ENCODE measurements at regions not wholly inside any gene's neighbourhood (a gene's known extent, or its start where the extent isn't known, plus 50 kb on each side); places are given as distances from the start of the nearest gene placed in this dataset.
"Not testable (repeated sequence)": the region's sequence is repeated elsewhere in the genome, so short reads cannot be mapped to it uniquely, and the experiment has no call there.

DNA sequence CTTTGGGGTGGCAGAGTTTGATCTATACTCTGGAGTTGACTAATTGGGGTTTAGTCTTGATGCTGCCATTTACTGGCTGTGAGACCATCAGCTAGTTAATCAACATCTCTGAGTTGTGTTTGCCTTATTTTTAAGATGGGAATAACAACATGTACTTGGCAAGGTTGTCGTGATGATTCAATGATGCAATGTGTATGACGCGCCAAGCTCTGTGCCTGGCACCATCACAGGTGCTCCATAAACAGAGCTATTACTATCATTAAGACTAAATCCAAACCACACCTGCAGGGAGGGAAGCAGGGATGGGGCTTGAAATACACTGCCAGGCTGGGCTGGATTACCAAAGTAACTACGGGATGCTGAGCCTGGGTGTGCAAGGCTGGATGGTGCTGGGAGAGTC lies 60.1 kb upstream of the E2F3 start:
- DNase-seq (ENCODE audit: low spot score), result no peak

DNA sequence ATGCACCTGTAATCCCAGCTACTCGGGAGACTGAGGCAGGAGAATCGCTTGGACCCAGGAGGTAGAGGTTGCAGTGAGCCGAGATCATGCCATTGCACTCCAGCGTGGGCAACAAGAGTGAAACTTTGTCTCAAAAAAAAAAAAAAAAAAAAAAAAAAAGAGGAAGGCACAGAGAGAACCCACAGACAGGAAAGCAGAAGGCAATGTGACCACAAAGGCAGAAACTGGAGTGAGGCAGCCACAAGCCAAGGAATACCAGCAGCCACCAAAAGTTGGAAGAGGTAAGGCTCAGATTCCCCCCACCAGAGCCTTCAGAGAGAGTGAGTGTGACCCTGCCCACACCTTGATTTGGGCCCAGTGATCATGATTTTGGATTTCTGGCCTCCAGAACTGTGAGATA lies 54.7 kb upstream of the E2F3 start:
- DNase-seq (ENCODE audit: low spot score), result not testable (repeated sequence)

DNA sequence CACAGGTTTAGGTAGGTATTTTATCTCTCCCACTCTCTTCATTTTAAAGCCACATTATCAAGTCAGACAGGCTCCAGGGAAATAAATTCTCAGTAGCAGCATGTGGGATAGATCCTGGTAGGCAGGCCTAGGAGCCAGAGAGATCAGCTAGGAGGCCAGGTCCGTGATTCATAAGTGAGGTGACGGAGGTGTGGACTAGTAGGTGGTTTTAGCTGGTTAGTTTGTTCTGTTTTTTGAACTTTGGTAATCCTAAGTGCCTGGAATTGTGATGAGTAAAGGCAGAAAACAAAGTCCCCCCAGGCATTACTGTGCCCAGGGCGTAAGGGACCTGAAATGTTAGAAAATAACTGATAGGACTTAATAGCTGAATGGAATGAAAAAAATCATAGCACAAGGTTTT lies 53.6 kb upstream of the E2F3 start:
- no peak for DNase-seq (ENCODE audit: low spot score)

GRCh38 chr6:20349225-20349624 lies 52.5 kb upstream of the E2F3 start:
- no peak for DNase-seq (ENCODE audit: low spot score)

DNA sequence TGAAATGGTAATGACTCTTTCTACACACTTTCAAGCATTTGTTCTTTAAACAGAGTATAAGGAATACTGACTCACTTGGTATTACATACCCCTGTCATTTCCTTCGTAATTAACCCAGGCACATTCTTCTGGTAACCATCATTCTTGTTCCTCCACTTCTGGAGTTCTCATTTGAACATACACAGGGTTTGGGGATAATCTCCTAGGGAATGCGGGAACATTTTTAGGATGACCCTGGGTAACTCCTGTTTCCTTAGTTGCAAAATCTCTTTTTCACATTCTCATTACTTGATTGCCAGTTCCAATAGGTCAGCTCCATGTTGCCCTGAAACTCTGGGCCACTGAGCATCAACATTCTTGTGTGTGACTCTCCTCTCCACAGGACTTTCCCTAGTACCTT lies 51.5 kb upstream of the E2F3 start:
- no peak for DNase-seq (ENCODE audit: low spot score)

- no peak for DNase-seq (ENCODE audit: low spot score)
Observed at GRCh38 chr6:20351534-20351933, 50.1 kb upstream of the E2F3 start.

All from RKO (cell line).